Testis (tissue), 2 donors: ENCODE measurements at regions not wholly inside any gene's neighbourhood (a gene's known extent, or its start where the extent isn't known, plus 50 kb on each side); places are given as distances from the start of the nearest gene placed in this dataset.

Experiments used
- DNase-seq: peaks from one replicate; pipeline ENCODE4 v3.0.0-alpha.2; 2019
- H3K27ac ChIP-seq, 2 donors: fragments of 200-600 bp; sonication (generic); one replicate each; pipeline ENCODE4 v1.5.1; 2019
- H3K27me3 ChIP-seq: fragments of 200-600 bp; sonication (generic); one replicate; pipeline ENCODE4 v1.5.1; 2019
- H3K36me3 ChIP-seq: fragments of 200-600 bp; sonication (generic); one replicate; pipeline ENCODE4 v1.5.1; 2017; ENCODE audit warnings: low read depth; ENCODE audit errors: missing control alignments
- H3K4me1 ChIP-seq: fragments of 200-600 bp; sonication (generic); one replicate; pipeline ENCODE4 v1.5.1; 2019
- H3K4me3 ChIP-seq, 2 donors: fragments of 200-600 bp; sonication (generic); one replicate each; pipeline ENCODE4 v1.5.1; 2017 to 2019
- H3K9me3 ChIP-seq: fragments of 200-600 bp; sonication (generic); one replicate; pipeline ENCODE4 v1.5.1; 2017
- POLR2A ChIP-seq: fragments of 450-650 bp; IDR thresholded peaks from one replicate; pipeline ENCODE4 v1.6.1; 2017; ENCODE audit warnings: antibody characterized with exemption, mild to moderate bottlenecking, moderate library complexity
- WGBS, 2 donors: methylation state at CpG; one replicate each; pipeline ENCODE4 v1.1.5; 2018; 5-methylcytosine and 5-hydroxymethylcytosine counted together
- intact Hi-C: fragments of 100-400 bp; cut with DNase I; formaldehyde crosslinking; loops from one replicate; pipeline ENCODE4 v1.15.1; 2023; ENCODE audit warnings: low total_unique reads
- TF ChIP-seq, protein P1 (sequence below), 3 experiments: fragments of 450-650 bp in 2 of 3; fragments of 200-600 bp in 1 of 3; sonication (generic) in 1 of 3; IDR thresholded peaks; one replicate each; pipeline ENCODE4 v1.5.1; 2016 to 2019; ENCODE audit warnings: antibody characterized with exemption in 3 of 3, mild to moderate bottlenecking in 2 of 3, moderate library complexity in 1 of 3

DNA sequence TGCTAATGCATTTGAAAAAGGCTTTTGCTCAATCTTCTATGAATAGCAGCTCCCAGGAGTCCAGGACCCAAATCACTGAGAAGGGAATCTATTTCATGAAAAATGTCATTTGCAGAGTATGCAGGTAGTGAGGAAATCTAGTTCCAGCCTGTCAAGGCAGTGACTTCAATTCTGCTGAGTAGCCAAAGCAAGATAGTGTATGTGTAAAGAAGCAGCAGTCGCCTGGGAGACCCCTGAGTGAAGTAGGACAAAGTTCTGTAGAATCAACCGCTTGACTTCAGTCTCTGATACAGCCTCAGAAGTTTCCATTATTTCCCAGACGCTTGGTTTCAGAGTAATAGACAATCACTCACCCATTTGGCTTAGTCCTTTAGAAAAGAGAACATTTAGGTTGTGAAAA is 435.6 kb upstream of the LRFN5 start:
- TF ChIP-seq, protein P1, sequence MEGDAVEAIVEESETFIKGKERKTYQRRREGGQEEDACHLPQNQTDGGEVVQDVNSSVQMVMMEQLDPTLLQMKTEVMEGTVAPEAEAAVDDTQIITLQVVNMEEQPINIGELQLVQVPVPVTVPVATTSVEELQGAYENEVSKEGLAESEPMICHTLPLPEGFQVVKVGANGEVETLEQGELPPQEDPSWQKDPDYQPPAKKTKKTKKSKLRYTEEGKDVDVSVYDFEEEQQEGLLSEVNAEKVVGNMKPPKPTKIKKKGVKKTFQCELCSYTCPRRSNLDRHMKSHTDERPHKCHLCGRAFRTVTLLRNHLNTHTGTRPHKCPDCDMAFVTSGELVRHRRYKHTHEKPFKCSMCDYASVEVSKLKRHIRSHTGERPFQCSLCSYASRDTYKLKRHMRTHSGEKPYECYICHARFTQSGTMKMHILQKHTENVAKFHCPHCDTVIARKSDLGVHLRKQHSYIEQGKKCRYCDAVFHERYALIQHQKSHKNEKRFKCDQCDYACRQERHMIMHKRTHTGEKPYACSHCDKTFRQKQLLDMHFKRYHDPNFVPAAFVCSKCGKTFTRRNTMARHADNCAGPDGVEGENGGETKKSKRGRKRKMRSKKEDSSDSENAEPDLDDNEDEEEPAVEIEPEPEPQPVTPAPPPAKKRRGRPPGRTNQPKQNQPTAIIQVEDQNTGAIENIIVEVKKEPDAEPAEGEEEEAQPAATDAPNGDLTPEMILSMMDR (IDR thresholded peaks at IDR 0.05) = no peak
- TF ChIP-seq POLR2A = no peak
- intact Hi-C loops = no loop called here
- H3K27ac ChIP-seq = no peak overlapping the region
- no peaks in the 10 kb centered on the region for H3K9me3 ChIP-seq
- no peaks in the 10 kb centered on the region for H3K4me1 ChIP-seq
- H3K4me3 ChIP-seq = no peak overlapping the region
- no peaks in the 10 kb centered on the region for H3K27me3 ChIP-seq
- DNase-seq = no peak
- WGBS, 2 donors = 68 to 80% methylated on average over 3 of the region's 3 CpGs
- no peaks in the 10 kb centered on the region for H3K36me3 ChIP-seq

DNA sequence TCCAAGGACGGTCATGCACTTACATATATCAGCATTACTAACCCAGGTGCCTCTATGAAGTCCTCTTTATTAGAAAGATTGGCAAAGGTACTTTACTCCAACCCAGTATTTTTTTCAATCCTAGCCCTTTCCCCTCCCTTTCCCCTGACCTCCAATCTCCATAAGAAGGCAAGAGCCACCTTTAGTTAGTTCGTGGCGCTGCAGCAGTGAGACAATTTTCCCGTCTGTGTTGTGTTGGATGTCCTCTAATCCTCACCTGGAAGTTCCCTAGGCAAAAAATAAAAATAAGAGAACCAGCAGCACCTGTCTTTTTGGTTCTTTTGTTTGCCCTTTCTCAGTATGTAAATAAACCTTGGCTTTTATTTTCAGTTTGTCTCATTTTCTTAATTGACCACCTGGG is 439.6 kb upstream of the LRFN5 start:
- Histone ChIP-seq H3K27ac (no peak overlapping the region), H3K36me3 (no peaks in the 10 kb centered on the region), H3K4me3 (no peak overlapping the region), H3K27me3 (no peaks in the 10 kb centered on the region), H3K9me3 (no peaks in the 10 kb centered on the region), H3K4me1 (no peaks in the 10 kb centered on the region)
- no peak for DNase-seq
- 89 to 91% methylated on average over 4 of the region's 4 CpGs for WGBS, 2 donors
- intact Hi-C loops = no loop called here
- no peak for TF ChIP-seq POLR2A
- TF ChIP-seq, protein P1 (IDR thresholded peaks at IDR 0.05) = no peak

DNA sequence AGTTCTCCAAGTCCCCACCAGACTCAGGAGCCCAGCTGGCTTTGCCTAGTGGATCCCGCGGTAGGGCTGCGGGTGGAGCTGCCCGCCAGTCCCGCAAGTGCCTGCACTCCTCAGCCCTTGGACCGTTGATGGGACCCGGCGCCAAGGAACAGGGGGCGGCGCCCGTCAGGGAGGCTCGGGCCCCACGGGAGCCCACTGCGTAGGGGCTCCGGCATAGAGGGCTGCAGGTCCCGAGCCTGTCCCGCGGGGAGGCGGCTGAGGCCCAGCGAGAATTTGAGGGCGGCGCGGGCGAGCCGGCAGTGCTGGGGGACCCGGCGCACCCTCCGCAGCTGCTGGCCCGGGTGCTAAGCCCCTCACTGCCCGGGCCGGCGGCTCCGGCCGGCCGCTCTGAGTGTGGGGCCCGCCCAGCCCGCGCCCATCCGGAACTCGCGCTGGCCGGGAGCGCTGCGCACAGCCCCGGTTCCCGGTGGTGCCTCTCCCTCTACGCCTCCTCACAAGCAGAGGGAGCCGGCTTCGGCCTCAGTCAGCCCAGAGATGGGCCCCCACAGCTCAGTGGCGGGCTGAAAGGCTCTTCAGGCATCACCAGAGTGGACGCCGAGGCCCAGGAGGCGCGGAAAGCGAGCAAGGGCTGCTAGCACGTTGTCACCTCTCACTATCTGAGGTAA is 452.4 kb upstream of the LRFN5 start:
- WGBS, 2 donors = 52 to 85% methylated on average over 7 to 50 of the region's 56 CpGs
- Histone ChIP-seq H3K27me3 (no peaks in the 10 kb centered on the region), H3K4me3 (peak overlapping the region; percentile 40 to 48), H3K9me3 (no peaks in the 10 kb centered on the region), H3K36me3 (no peaks in the 10 kb centered on the region), H3K4me1 (no peaks in the 10 kb centered on the region), H3K27ac (peak overlapping the region in 1 of 2 donors; percentile 50)
- DNase-seq = peak; percentile 23
- TF ChIP-seq, protein P1 (IDR thresholded peaks at IDR 0.05) = no peak
- TF ChIP-seq POLR2A = no peak
- intact Hi-C loops = no loop called here

DNA sequence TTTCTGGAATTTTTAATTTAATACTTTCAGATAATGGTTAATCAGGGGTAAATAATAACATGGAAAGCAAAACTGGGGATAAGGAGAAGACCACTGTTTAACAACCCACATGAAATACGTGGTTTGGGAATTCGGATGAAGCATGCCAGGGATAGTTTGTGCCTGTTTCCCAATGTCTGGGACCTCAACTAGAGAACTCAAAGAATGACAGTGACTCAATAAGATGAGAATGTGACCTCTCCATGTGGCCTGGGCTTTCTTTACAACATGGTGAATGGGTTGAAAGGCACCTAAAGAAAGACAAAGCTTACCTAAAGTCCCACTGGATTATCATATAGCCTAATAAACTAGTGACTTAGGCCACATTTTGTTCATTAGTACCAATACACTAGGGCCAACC is 460.3 kb upstream of the LRFN5 start:
- no peaks in the 10 kb centered on the region for H3K9me3 ChIP-seq
- no peak overlapping the region for H3K4me3 ChIP-seq
- intact Hi-C loops = no loop called here
- H3K27me3 ChIP-seq = no peaks in the 10 kb centered on the region
- 93 to 98% methylated on average over 2 of the region's 2 CpGs for WGBS, 2 donors
- TF ChIP-seq, protein P1 (IDR thresholded peaks at IDR 0.05) = no peak
- TF ChIP-seq POLR2A = no peak
- DNase-seq = no peak
- no peaks in the 10 kb centered on the region for H3K36me3 ChIP-seq
- H3K27ac ChIP-seq = no peak overlapping the region
- H3K4me1 ChIP-seq = no peaks in the 10 kb centered on the region

DNA sequence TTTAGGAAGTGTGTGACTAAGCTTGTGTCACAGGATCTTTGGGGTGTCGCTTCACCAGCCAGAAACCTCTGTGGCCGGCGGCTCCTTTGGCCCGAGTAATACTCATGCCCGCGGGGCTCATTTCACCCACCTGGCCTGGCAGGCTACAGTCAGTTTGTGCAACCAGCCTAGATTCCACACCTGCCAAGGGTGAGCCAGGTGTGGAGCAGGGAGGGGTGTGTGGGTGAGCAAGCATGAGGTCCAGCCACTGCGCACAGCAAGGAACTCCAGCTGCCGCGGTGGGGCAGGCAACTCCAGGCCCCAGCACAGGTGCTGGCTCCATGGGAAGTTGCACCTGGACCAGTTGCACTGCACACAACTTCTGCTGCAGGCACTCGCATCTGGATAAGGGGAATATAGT is 462.3 kb upstream of the LRFN5 start:
- intact Hi-C loops = no loop called here

More for the DNA sequence above, 462.3 kb upstream of the LRFN5 start:
- Histone ChIP-seq H3K27me3 (no peaks in the 10 kb centered on the region), H3K27ac (no peak overlapping the region), H3K9me3 (no peaks in the 10 kb centered on the region), H3K36me3 (no peaks in the 10 kb centered on the region), H3K4me1 (no peaks in the 10 kb centered on the region), H3K4me3 (no peak overlapping the region)
- WGBS, 2 donors = 84 to 94% methylated on average over 9 of the region's 10 CpGs
- no peak for DNase-seq
- TF ChIP-seq, protein P1 (IDR thresholded peaks at IDR 0.05) = no peak
- no peak for TF ChIP-seq POLR2A
